ENCODE measurements at regions not wholly inside any gene's neighbourhood (a gene's known extent, or its start where the extent isn't known, plus 50 kb on each side); places are given as distances from the start of the nearest gene placed in this dataset.

GRCh38 chr13:107562203-107562602 is 653.1 kb downstream of the LIG4 start:
- no peak for TF ChIP-seq CTCF (IDR thresholded peaks at IDR 0.05)
- no peak for ATAC-seq
- Histone ChIP-seq H3K4me3 (no peak overlapping the region), H3K4me1 (no peaks in the 10 kb centered on the region), H3K27me3 (ENCODE audit: low read depth) (no peaks in the 10 kb centered on the region), H3K36me3 (no peaks in the 10 kb centered on the region), H3K9me3 (no peaks in the 10 kb centered on the region), H3K27ac (no peak overlapping the region)
- no peak for DNase-seq
- intact Hi-C loops (cut with DNase I), result no loop called here

GRCh38 chr13:107554460-107554859 is 660.9 kb downstream of the LIG4 start:
- Histone ChIP-seq H3K27me3 (ENCODE audit: low read depth) (no peaks in the 10 kb centered on the region), H3K4me3 (no peak overlapping the region), H3K36me3 (no peaks in the 10 kb centered on the region), H3K27ac (no peak overlapping the region), H3K4me1 (no peaks in the 10 kb centered on the region), H3K9me3 (no peaks in the 10 kb centered on the region)
- DNase-seq (no peak), ATAC-seq (no peak)
- no peak for TF ChIP-seq CTCF (IDR thresholded peaks at IDR 0.05)
- intact Hi-C loops (cut with DNase I), result no loop called here

GRCh38 chr13:107553838-107554237 is 661.5 kb downstream of the LIG4 start:
- no peak for TF ChIP-seq CTCF (IDR thresholded peaks at IDR 0.05)
- Histone ChIP-seq H3K4me3 (no peak overlapping the region), H3K9me3 (no peaks in the 10 kb centered on the region), H3K27me3 (ENCODE audit: low read depth) (no peaks in the 10 kb centered on the region), H3K4me1 (no peaks in the 10 kb centered on the region), H3K27ac (no peak overlapping the region), H3K36me3 (no peaks in the 10 kb centered on the region)
- ATAC-seq, result no peak
- DNase-seq, result no peak
- intact Hi-C loops (cut with DNase I), result no loop called here

- DNase-seq, result no peak
- Histone ChIP-seq H3K27ac (no peak overlapping the region), H3K4me3 (no peak overlapping the region), H3K36me3 (no peaks in the 10 kb centered on the region), H3K9me3 (no peaks in the 10 kb centered on the region), H3K4me1 (no peaks in the 10 kb centered on the region), H3K27me3 (ENCODE audit: low read depth) (no peaks in the 10 kb centered on the region)
- intact Hi-C loops (cut with DNase I), result no loop called here
- TF ChIP-seq CTCF (IDR thresholded peaks at IDR 0.05), result no peak
- no peak for ATAC-seq
These were observed 663.8 kb downstream of the LIG4 start for GRCh38 chr13:107551521-107551920.

GRCh38 chr13:107548338-107548737 is 667.0 kb downstream of the LIG4 start:
- Histone ChIP-seq H3K9me3 (no peaks in the 10 kb centered on the region), H3K27ac (no peak overlapping the region), H3K27me3 (ENCODE audit: low read depth) (no peaks in the 10 kb centered on the region), H3K4me3 (no peak overlapping the region), H3K36me3 (no peaks in the 10 kb centered on the region), H3K4me1 (no peaks in the 10 kb centered on the region)
- TF ChIP-seq CTCF (IDR thresholded peaks at IDR 0.05), result no peak
- ATAC-seq (no peak), DNase-seq (no peak)
- intact Hi-C loops (cut with DNase I), result no loop called here

- no peak for DNase-seq
- Histone ChIP-seq H3K9me3 (no peaks in the 10 kb centered on the region), H3K4me3 (no peak overlapping the region), H3K27ac (no peak overlapping the region), H3K4me1 (no peaks in the 10 kb centered on the region), H3K36me3 (no peaks in the 10 kb centered on the region), H3K27me3 (ENCODE audit: low read depth) (no peaks in the 10 kb centered on the region)
- intact Hi-C loops (cut with DNase I), result no loop called here
- ATAC-seq, result no peak
- no peak for TF ChIP-seq CTCF (IDR thresholded peaks at IDR 0.05)
These were observed 669.3 kb downstream of the LIG4 start for GRCh38 chr13:107545946-107546502.

All from lower lobe of right lung (tissue), 2 donors.